Activated CD4-positive, alpha-beta T cell treated with anti-CD3 and anti-CD28 coated beads, Interleukin-2, Interleukin-4, amounts not matched to agents 100 ng/mL and 50 ng/mL, durations not matched to agents 16 hours and 8 hours (primary cell): ENCODE measurements at regions not wholly inside any gene's neighbourhood (a gene's known extent, or its start where the extent isn't known, plus 50 kb on each side); places are given as distances from the start of the nearest gene placed in this dataset.

Experiments
- DNase-seq: peaks from one replicate; pipeline ENCODE4 v3.0.0-alpha.2; 2020; ENCODE audit warnings: low spot score

GRCh38 chr10:4775808-4776207 lies 50.2 kb upstream of the AKR1E2 start:
- peak; percentile 11 for DNase-seq

GRCh38 chr10:4772202-4772570 lies 53.8 kb upstream of the AKR1E2 start:
- no peak for DNase-seq

- no peak for DNase-seq
These were observed 54.3 kb upstream of the AKR1E2 start for GRCh38 chr10:4771554-4772201.

GRCh38 chr10:4770801-4771553 lies 55.0 kb upstream of the AKR1E2 start:
- no peak for DNase-seq

GRCh38 chr10:4768416-4768815 lies 57.6 kb upstream of the AKR1E2 start:
- no peak for DNase-seq

GRCh38 chr10:4767033-4767814 lies 58.8 kb upstream of the AKR1E2 start:
- no peak for DNase-seq

- no peak for DNase-seq
These were observed 59.6 kb upstream of the AKR1E2 start for GRCh38 chr10:4766454-4766853.

GRCh38 chr10:4765428-4765827 lies 60.6 kb upstream of the AKR1E2 start:
- no peak for DNase-seq

GRCh38 chr10:4763960-4764428 lies 62.0 kb upstream of the AKR1E2 start:
- DNase-seq = peak; percentile 3

GRCh38 chr10:4763513-4763912 lies 62.5 kb upstream of the AKR1E2 start:
- DNase-seq = no peak

GRCh38 chr10:4758256-4758655 lies 67.8 kb upstream of the AKR1E2 start:
- no peak for DNase-seq

- no peak for DNase-seq
These were observed 70.6 kb upstream of the AKR1E2 start for GRCh38 chr10:4755286-4755989.

- no peak for DNase-seq
These were observed 71.9 kb upstream of the AKR1E2 start for GRCh38 chr10:4754143-4754542.

- no peak for DNase-seq
These were observed 74.8 kb upstream of the AKR1E2 start for GRCh38 chr10:4751211-4751610.

- no peak for DNase-seq
These were observed 76.8 kb upstream of the AKR1E2 start for GRCh38 chr10:4749271-4749574.

GRCh38 chr10:4748491-4749270 lies 77.3 kb upstream of the AKR1E2 start:
- no peak for DNase-seq

- no peak for DNase-seq
These were observed 83.8 kb upstream of the AKR1E2 start for GRCh38 chr10:4742217-4742616.

GRCh38 chr10:4740471-4740870 lies 85.5 kb upstream of the AKR1E2 start:
- DNase-seq = no peak

GRCh38 chr10:4736608-4737007 lies 89.4 kb upstream of the AKR1E2 start:
- DNase-seq = no peak

GRCh38 chr10:4736183-4736582 lies 89.8 kb upstream of the AKR1E2 start:
- DNase-seq = no peak

- DNase-seq = no peak
These were observed 92.2 kb upstream of the AKR1E2 start for GRCh38 chr10:4733843-4734224.
